Skin epidermis (tissue), 12 donors: ENCODE measurements at regions not wholly inside any gene's neighbourhood (a gene's known extent, or its start where the extent isn't known, plus 50 kb on each side); places are given as distances from the start of the nearest gene placed in this dataset.
"Not testable (repeated sequence)": the region's sequence is repeated elsewhere in the genome, so short reads cannot be mapped to it uniquely, and the experiment has no call there.

ENCODE experiments used
- H3K27ac ChIP-seq, 21 experiments: fragments of 200-600 bp; sonication (generic) in 11 of 21; one replicate each; pipeline ENCODE4 v1.5.0; 2020; ENCODE audit warnings: mild to moderate bottlenecking in 3 of 21, inconsistent platforms in 2 of 21, moderate library complexity in 2 of 21
- H3K4me3 ChIP-seq, 7 experiments: fragments of 200-600 bp; sonication (generic) in 2 of 7; one replicate each; pipeline ENCODE4 v1.5.0; 2020; ENCODE audit warnings: inconsistent platforms in 2 of 7, mild to moderate bottlenecking in 2 of 7, moderate library complexity in 1 of 7

DNA sequence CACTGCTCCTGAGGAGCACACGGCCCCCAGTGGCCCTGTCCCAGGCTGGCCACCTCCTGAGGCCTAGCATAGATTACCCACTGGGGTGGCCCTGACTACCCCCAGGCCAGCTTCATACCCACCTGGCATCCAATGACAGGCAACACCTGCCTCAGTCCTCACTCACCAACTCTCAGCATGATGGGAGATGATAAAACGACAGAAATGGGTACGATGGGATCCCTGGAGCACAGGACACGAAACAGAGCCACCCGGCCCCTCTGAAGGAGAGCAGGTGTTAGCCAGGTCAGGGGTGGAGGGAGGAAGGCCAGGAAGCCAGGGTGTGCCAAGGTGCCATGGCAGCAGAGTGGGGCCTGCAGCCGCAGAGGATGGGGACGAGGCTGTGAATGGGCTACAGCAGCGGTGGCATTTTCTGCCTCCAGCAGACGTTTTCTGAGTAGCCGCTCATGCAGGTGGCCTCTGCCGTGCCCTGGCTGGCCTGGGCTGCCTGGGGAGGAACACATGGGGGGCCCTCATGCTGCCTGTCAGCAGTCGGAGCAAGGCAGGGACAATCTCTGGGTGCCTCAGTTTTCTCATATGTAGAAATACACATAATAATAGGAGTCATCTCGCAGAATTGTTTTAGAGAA is 50.2 kb upstream of the FGF3 start:
- no peak overlapping the region for H3K27ac ChIP-seq

DNA sequence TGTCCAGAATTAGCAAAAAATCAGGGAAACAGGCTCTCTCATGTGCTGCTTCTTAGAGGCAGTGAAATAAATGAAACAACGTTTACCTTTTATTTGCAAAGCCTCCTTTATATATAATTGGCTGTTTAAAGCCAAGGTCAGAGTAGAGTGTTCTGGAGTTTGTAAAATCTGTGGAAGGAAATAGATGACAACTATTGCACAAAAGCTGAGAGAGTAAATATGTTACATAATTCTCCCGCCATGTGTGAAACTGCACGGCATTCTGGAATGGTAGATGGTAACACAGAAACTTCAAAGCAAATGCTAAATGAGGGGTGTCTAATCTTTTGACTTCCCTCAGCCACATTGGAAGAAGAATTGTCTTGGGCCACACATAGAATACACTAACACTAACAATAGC is 51.5 kb upstream of the FGF3 start:
- H3K4me3 ChIP-seq = no peak overlapping the region

More for the DNA sequence above, 50.2 kb upstream of the FGF3 start:
- no peak overlapping the region for H3K4me3 ChIP-seq

DNA sequence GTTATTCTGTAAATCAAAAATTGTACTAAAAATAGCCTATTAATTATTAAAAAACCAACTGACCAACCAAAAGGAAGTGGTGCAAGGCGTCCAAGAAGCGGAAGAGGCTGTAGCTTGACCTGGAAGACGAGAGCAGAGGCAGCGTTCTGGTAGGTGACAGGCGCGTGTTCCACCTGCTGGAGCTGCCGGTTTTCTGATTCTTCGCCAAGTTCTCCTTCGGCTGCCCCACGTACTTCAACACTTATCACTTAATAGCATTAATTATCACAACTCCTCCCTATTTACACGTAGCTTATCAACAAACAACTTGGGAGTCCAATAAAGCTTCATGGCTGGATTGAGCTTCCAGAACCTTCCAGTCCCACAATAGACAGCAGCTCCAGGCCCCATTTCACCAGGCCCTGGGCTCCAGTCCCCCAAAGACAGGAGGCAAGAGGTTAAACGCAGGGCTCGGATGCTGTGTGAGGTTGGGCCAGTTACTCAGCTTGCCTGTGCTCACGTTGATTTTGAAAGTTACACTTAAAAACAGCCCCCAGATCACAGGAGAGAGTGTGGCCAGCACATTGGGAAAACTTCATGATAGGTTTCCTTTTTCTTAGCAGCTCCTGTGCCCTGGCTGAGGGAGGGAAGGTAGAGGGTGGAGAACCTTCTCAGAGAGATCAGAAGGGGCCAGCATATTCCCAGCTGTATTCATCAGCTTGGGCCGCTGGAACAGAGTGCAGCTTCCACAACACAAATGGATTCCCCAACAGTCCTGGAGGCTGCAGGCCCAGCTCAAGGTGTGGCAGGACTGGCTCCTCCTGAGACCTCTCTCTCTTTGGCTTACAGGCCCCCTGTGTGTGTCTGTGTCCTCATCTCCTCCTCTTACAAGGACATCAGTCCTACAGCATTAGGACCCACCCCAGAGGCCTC is 54.2 kb upstream of the FGF3 start:
- no peak overlapping the region for H3K4me3 ChIP-seq
- H3K27ac ChIP-seq = no peak overlapping the region

More for the DNA sequence above, 51.5 kb upstream of the FGF3 start:
- no peak overlapping the region for H3K27ac ChIP-seq

DNA sequence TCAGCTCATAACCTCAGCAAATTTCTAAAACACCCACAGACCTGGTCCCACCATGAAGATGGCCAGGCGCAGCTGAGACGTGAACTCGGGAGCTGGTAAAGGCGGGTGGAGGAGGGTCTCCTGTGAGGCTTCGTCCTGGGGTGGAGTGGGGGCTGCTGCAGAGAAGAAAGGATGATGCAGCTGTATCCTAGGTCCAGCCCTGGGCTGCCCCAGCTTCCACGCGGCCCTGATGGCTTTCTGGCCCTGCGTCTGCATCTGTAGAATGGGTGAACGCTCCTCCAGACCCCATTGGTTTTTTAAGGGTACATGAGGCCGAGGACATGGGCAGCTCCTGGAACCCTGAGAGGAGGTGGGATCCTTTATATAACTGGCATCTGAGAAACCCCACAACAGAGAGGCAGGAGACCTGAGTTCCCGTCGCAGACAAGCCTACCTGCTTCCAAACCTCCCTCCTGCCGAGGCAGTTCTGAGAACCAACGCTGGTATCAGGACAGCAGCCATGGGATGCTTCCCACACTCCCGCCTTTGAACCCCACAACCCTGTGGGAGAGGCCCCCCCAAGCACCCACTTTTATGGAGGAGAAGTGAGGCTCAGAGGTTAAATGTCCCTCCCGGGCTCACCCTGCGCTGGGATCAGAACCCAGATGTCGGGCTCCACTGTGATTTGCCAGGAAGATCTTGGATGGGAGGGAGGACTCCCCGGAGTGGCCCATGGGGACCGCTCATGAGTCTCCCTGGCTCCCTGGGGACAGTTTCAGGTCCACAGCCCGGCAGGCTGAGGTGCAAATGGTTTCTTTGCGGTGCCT is 55.2 kb upstream of the FGF3 start:
- no peak overlapping the region for H3K27ac ChIP-seq
- no peak overlapping the region for H3K4me3 ChIP-seq

DNA sequence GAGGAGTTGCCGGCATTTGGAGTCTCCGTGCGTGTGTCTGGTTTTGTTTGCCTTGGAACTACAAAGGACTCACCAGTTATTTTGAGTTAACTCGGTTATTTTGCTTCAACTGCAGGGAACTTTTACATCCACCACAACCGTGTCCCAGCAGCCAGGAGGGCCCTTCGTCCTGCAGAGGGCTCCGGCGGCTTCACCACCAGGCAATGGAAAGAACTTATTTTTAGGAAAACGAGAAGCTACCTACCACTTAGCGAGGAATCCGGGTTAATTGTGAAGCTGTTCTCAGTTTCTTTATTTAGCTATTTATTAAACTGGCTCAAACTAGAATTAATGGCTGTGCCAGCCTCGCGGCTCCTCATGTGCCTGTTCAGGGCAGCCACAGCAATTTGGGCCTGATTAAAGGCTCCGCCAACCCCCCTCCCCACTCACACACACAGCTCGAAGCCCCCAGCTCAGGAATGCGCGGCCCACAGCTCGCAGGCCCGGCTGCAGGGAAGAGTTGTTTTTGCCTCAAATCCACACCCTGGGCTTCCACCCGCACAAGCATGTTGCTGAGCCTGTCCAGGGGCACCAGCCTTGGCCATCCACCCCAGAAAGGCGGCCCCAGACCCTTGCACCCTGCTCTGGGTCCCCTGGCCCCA is 55.9 kb upstream of the FGF3 start:
- Histone ChIP-seq H3K27ac (no peak overlapping the region), H3K4me3 (no peak overlapping the region)

DNA sequence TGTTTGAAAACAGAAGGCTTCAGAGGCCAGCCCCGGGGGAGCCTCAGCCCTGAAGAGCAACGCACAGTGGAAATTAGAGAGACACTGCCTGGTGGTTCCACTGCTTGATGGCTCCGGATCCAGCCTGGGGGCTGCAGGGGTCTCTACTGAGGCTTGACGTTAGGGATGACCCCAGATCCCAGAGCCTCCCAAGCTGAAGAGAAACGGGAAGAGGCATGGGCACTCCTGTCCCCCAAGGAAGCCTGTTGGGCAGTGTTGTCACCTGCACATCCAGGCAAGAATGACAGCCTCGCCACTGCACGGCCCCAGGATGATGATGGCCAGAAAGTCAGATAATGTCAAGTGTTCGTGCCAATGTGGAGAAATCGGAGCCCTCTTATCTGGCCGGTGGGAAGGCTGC is 56.8 kb upstream of the FGF3 start:
- Histone ChIP-seq H3K27ac (no peak overlapping the region), H3K4me3 (no peak overlapping the region)

DNA sequence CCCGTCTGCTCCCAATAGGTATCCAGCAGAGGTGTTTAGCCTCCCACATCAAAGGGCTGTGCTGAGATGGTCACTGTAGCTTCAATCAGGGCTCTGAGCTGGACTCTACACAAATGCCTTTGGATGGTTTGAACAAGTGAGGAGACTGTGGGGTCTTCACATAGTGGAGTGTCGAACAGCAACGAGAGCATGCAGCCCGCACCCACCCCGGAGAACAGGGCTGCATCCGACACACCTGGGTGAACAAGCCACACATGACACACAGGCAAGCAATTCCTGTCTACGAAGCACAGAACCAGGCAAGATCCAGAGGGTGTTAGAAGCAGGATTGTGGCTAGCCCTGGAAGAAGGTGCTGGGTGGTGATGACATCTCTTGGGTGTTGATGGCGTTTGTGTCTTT is 58.0 kb upstream of the FGF3 start:
- Histone ChIP-seq H3K4me3 (no peak overlapping the region), H3K27ac (no peak overlapping the region)

DNA sequence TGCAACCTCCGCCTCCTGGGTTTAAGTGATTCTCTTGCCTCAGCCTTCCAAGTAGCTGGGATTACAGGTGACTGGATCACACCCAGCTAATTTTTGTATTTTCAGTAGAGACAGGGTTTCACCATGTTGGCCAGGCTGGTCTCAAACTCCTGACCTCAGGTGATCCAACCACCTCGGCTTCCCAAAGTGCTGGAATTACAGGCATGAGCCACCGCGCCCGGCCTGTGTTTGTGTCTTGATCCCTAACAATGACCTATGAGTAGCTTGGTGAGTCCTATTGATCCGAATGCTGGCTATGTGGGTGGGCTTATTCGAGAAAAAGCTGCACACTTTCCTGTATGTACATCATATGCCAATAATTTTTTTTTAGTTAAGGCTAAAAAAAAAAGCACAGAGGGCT is 58.5 kb upstream of the FGF3 start:
- H3K27ac ChIP-seq, H3K4me3 ChIP-seq: not testable (repeated sequence)

DNA sequence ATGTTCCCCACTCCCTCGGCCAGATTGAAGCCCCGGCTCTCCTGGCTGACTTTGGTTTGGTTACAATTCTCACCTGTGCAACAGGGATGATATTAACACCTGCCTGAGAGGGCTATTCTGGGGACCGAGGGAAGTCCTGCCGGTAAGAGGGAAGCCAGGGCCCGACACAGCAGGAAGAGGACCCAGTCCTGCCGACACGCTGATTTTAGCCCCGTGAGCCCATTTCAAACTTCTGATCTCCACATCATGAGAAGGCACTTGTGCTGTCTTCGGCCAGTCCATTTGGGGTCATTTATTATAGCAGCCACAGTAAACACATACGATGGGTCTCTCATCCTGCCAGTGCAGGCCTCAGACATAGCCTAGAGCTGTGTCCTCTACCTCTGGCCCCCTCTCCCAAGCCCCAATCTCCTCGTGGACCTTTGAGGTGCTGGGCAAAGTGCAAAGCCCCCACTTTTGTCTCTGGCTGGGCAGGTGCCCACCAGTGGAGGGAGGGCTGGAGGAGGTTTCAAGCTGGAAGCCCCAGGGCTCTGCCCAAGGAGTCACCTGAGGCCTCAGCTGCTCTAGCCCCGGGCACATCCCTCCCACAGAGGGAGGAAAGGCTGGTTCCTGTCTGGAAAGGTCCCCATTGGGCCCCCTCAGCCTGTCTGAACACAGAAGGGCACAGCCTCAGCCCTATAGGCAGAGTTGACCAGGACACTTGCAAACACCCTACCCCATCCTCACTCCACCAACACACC is 59.1 kb upstream of the FGF3 start:
- Histone ChIP-seq H3K4me3 (no peak overlapping the region), H3K27ac (no peak overlapping the region)

DNA sequence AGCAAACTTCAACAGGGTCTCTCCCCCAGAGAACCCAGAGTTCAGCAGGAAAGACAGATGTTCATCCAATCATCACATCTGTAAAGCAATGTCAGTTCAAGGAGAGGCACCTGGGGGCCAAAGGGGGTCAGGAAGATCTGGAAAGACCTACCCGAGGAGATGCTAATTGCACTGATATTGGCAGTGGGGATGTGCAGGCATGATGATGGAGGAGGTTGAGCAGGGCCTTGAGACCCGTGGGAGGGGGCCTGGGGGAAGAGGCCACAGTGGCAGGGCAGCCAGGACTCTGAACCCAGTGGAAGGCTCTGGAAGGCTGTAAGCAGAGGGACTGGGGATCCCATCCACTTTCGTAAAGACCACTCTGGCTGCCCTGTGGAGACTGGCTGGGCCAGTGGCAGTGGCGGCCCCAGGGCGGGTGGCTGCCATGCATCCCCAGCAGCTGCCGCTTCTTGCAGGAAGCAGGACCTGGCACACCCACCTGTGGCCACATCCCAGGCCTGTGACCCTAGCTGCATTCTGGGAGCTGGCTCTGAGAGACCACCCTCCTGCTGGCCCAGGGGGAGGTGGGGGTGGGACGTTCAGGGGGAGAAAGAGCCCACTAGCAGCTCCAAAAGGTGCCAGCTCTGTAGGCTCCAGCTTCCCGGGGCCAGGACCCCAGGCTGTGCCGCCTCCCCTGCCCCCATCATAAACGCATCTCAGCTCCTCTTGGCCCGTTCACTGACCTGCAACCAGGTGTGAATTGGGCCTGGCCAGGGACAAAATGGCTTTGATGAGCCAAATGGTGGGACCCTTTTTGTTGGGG is 59.9 kb upstream of the FGF3 start:
- Histone ChIP-seq H3K27ac (no peak overlapping the region), H3K4me3 (no peak overlapping the region)

DNA sequence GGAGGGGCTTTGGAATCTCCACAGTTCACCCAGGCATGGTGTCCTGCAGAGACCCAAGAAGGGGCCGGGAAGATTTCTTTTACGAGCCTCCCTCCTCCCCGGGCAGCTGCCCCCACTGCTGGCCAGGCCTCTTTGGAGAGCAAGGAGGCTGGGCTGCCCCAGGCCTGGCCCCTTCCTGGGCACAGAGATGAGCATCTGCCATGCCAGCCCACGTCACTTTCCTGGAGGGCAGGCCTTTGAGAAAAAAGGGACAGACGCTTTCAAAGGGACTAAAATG is 60.5 kb upstream of the FGF3 start:
- no peak overlapping the region for H3K27ac ChIP-seq
- no peak overlapping the region for H3K4me3 ChIP-seq

DNA sequence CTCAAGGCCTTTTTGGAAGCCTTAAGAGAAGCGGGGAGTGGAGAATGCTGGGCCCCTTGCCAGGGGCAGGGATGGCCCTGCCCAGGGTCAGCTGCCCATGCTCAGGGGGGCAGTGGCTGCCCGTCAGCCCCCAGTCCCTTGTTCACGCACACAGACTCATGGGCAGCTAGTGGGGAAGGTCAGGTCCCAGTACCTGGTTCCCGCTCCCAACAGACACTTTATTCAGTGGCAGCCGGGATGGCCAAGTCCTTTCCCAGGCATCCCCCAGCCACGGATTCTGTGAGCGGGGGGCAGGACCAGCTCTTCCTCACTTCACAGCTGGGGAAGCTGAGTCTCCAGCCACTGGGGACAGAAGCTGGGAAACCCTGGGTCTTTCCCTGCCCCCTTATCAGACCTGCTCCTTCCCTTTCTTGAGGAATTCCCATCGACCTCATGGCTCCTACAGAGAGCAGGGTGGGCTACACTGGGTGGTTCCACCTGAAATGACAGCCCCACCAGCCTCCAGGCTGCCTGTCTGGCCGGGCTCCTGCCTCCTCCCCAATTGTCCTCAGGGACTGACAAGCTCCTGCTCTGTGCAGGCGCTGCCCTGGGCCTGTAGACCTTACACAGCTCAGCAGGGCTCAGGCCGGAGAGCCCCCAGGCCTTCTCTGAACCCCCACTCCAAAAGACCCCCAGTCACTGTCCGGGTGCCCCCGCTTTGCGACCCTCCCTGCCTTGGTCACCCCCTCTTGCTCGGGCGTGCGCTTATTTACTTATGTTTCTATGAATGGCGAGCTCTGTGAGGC is 61.0 kb upstream of the FGF3 start:
- H3K27ac ChIP-seq = no peak overlapping the region

DNA sequence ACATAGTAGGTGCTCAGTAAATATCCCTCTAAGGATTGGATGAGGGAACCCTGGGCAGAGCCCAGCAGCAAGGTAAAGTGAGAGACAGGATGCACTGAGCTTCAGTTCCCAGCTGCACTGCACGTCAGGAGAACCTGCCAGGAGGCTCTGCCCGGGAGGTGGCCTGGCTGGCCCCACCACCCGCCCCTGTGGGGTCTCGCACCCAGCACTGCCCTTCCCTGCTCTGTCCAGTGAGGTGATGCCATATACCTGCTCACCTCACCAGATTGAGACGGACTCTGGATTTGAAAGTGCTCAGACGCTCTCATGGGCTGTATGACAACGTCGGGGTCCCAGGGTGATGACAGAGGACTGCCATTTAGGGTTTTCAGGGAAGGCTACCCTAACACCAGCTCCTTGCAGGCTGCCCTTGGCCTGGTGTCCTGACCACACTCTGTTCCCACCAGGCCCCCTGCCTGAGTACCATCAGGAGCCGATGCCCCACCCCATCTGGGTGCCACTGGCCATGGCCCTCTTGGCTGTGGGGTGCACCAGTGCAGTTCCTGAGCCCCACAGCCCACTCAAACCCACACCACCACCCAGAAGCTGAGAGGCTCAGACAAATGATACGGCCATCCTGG is 61.7 kb upstream of the FGF3 start:
- Histone ChIP-seq H3K4me3 (no peak overlapping the region), H3K27ac (no peak overlapping the region)

More for the DNA sequence above, 61.0 kb upstream of the FGF3 start:
- no peak overlapping the region for H3K4me3 ChIP-seq

DNA sequence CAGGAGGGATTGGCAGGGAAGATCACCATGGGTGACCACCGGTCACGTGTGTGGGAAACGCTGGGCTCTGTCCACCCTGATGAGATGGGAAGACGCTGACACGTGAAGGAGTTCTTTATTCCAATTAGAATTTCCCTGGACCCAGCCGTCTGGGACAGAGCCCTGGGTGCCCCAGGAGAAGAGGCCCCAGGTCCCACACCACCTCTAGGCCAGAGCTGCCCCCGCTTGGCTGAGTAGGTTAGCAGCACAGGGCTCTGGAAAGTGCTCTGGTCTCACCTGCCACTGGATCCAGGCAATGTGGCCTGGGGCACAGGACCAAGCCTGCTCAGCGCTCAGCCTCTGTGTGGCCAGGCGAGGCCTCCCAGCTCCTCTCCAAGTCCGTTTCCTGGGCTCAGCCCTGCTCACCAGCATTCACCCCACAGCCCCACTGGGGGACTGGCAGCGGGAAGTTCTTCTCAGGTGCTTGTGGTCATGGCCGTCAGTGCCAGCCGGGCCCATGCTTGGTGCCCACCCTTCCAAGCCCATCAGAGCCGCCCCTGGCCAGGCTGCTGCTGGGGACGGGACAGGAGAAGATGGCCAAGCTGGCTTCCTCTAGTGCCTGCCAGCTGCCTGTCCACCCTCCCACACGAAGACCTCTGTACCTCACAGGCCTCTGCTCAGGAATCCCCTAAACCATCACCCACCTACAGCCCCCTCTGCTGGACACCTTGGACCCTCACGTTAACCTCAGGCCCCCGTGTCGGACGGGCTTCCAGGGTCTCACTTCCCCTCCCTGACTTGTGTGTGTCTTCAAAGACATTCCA is 62.5 kb upstream of the FGF3 start:
- Histone ChIP-seq H3K27ac (no peak overlapping the region), H3K4me3 (no peak overlapping the region)

DNA sequence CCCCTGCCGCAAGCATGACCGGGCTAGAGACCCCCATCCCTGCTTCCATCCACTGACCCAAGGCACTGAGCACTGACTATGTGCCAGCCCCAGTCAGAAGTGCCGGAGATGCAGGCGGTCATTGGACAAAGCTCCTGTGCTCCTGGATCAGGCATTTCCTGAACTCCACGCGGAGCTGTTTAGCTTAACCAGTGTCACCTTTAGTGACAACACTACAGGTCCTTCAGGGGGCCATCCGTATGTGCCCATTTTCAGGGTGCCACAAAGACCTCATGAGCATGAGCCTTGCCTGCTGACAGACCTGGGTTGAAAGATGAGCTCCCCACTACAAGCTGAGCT is 63.0 kb upstream of the FGF3 start:
- Histone ChIP-seq H3K27ac (no peak overlapping the region), H3K4me3 (no peak overlapping the region)

DNA sequence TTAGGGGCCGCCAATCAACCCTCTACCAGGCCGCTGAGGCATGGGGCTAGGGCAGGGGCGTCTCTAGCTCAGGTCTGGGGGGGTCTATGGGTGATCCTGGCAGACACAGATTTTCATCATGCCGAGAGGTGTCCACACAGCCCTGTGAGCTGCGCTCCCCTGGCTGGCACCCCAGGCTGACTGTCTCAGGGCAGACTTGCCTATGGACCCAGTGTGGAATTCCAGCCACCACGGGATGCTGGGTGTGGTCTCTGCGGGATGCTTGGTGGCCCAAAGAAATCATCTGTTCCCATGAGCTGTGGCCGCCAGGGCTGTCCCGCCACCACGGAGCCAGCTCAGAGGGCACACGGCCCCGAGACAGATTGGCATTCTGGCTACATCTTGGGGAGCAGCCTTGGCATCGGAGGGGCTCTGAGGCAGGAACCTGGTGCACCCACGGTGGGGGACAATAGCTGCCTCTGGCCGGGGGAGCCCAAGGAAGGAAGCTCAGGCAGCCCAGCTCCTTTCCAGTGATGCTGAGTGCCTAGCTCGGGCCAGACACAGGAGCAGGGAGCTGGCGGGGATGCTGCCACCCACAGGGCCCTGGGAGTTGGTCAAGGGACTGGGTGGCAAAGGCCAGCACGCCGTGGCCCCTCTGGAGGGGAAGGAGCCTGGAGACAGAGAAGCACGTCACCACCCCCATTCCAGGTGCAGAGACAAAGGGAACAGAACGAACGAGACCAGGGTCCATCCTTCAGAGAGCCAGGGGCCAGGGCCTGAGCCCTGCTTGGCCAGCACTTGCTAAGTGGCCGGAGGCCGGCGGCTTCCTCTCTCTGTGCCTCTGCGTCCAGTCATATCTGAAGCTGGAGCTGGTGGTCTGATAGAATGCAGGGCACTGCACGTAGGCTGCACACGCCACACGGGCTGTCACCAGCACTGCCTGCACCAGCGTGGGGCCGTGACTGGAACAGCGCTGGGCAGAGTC is 64.4 kb upstream of the FGF3 start:
- H3K27ac ChIP-seq = no peak overlapping the region
- H3K4me3 ChIP-seq = no peak overlapping the region
